PC-9 (cell line): ENCODE measurements at regions not wholly inside any gene's neighbourhood (a gene's known extent, or its start where the extent isn't known, plus 50 kb on each side); places are given as distances from the start of the nearest gene placed in this dataset.
"Not testable (repeated sequence)": the region's sequence is repeated elsewhere in the genome, so short reads cannot be mapped to it uniquely, and the experiment has no call there.

ENCODE experiments used
- BruUV-seq: library from RNA; stranded (reverse); fragments of 400-500 nt; replicated peaks from 2 replicates; lab custom pipeline; 2021; lab: Mats Ljungman, UMichigan
- CTCF ChIA-PET: fragments of 300-600 bp; sonication (Branson Sonifier 250); formaldehyde crosslinking; loops from one replicate; lab custom pipeline; 2022; ENCODE audit warnings: antibody characterized with exemption; lab: Charles Lee
- POLR2A ChIA-PET: fragments of 300-600 bp; sonication (Branson Sonifier 250); formaldehyde crosslinking; loops from one replicate; lab custom pipeline; 2022; ENCODE audit warnings: antibody characterized with exemption; ENCODE audit not compliant: unreplicated experiment; lab: Charles Lee
- DNase-seq, 2 experiments: peaks; one replicate each; pipeline versions ENCODE4 v3.0.0 to v3.0.0-alpha.2; 2015 to 2022; ENCODE audit warnings: mixed read lengths in 1 of 2
- H2AFZ ChIP-seq: fragments of 200-600 bp; sonication (generic); 2 replicates; pipeline ENCODE4 v1.8.1; 2017; ENCODE audit warnings: antibody characterized with exemption
- H3F3A ChIP-seq: fragments of 200-600 bp; sonication (generic); 2 replicates; pipeline ENCODE4 v1.8.1; 2017; ENCODE audit warnings: antibody characterized with exemption, mild to moderate bottlenecking, low read depth; ENCODE audit not compliant: insufficient read depth
- H3K27ac ChIP-seq: fragments of 200-600 bp; sonication (generic); 2 replicates; pipeline ENCODE4 v1.6.1; 2016; ENCODE audit warnings: mixed run types
- H3K27me3 ChIP-seq: fragments of 200-600 bp; sonication (generic); 2 replicates; pipeline ENCODE4 v1.6.1; 2016; ENCODE audit warnings: low read depth, mixed run types; ENCODE audit not compliant: insufficient read depth
- H3K36me3 ChIP-seq: fragments of 200-600 bp; sonication (generic); 2 replicates; pipeline ENCODE4 v1.6.1; 2016; ENCODE audit warnings: low read depth, mixed run types
- H3K4me1 ChIP-seq: fragments of 200-600 bp; sonication (generic); replicated peaks from 2 replicates; pipeline ENCODE4 v1.6.1; 2016; ENCODE audit warnings: mixed run types; ENCODE audit not compliant: insufficient read depth
- H3K4me2 ChIP-seq: fragments of 200-600 bp; sonication (generic); 2 replicates; pipeline ENCODE4 v1.6.1; 2017; ENCODE audit warnings: mixed run types
- H3K4me3 ChIP-seq: fragments of 200-600 bp; sonication (generic); 2 replicates; pipeline ENCODE4 v1.6.1; 2016; ENCODE audit warnings: mixed run types
- H3K79me2 ChIP-seq: fragments of 200-600 bp; sonication (generic); 2 replicates; pipeline ENCODE4 v1.6.1; 2017; ENCODE audit warnings: low read depth, mixed run types
- H3K9me2 ChIP-seq: fragments of 200-600 bp; sonication (generic); 2 replicates; pipeline ENCODE4 v1.8.1; 2017; ENCODE audit warnings: mild to moderate bottlenecking; ENCODE audit not compliant: insufficient read depth
- H3K9me3 ChIP-seq: fragments of 200-600 bp; sonication (generic); 2 replicates; pipeline ENCODE4 v1.8.1; 2016; ENCODE audit warnings: low read depth; ENCODE audit not compliant: insufficient read depth
- H4K20me1 ChIP-seq: fragments of 200-600 bp; sonication (generic); 2 replicates; pipeline ENCODE4 v1.8.1; 2017; ENCODE audit not compliant: insufficient read depth
- EZH2 ChIP-seq: fragments of 200-600 bp; sonication (generic); IDR thresholded peaks from 2 replicates; pipeline ENCODE4 v1.8.0; 2017; ENCODE audit warnings: antibody characterized with exemption, low read depth
- intact Hi-C: fragments of 100-400 bp; cut with micrococcal nuclease; formaldehyde crosslinking; loops from one replicate; pipeline ENCODE4 v1.10.0; 2022; ENCODE audit not compliant: unreplicated experiment
- TF ChIP-seq, protein P1 (sequence below): fragments of 200-600 bp; sonication (generic); conservative IDR thresholded peaks from 2 replicates; pipeline ENCODE4 v1.6.1; 2017; ENCODE audit warnings: mixed run types, antibody characterized with exemption, mild to moderate bottlenecking, moderate library complexity

- H3K27ac ChIP-seq, result no peak overlapping the region; the same call in 1 of the 2 replicates
- intact Hi-C loops, result loop anchor here (10.0 kb wide), 2 partner anchors 99 to 279 kb away; partner anchors contain the start of gene TLE3
- H3K27me3 ChIP-seq, result no peaks in the 10 kb centered on the region
- H3K4me2 ChIP-seq, result peak overlapping the region; percentile 68; the same call in 1 of the 2 replicates
- no peaks in the 10 kb centered on the region for H3K9me3 ChIP-seq
- H2AFZ ChIP-seq, result no peak overlapping the region
- H4K20me1 ChIP-seq, result no peaks in the 10 kb centered on the region
- BruUV-seq, result no TSS peak
- H3K36me3 ChIP-seq, result no peaks in the 10 kb centered on the region
- no peaks in the 10 kb centered on the region for H3K9me2 ChIP-seq
- no peaks in the 10 kb centered on the region for H3K79me2 ChIP-seq
- TF ChIP-seq, protein P1, sequence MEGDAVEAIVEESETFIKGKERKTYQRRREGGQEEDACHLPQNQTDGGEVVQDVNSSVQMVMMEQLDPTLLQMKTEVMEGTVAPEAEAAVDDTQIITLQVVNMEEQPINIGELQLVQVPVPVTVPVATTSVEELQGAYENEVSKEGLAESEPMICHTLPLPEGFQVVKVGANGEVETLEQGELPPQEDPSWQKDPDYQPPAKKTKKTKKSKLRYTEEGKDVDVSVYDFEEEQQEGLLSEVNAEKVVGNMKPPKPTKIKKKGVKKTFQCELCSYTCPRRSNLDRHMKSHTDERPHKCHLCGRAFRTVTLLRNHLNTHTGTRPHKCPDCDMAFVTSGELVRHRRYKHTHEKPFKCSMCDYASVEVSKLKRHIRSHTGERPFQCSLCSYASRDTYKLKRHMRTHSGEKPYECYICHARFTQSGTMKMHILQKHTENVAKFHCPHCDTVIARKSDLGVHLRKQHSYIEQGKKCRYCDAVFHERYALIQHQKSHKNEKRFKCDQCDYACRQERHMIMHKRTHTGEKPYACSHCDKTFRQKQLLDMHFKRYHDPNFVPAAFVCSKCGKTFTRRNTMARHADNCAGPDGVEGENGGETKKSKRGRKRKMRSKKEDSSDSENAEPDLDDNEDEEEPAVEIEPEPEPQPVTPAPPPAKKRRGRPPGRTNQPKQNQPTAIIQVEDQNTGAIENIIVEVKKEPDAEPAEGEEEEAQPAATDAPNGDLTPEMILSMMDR, result no peak
- no peak for TF ChIP-seq EZH2
- H3F3A ChIP-seq, result no peaks in the 10 kb centered on the region; the same call in 1 of the 2 replicates
- H3K4me3 ChIP-seq, result no peak overlapping the region
- DNase-seq, result no peak
- POLR2A ChIA-PET, result no interaction called here
- H3K4me1 ChIP-seq, result peaks cover 30% of the 10 kb centered on the region
- CTCF ChIA-PET, result no interaction called here
Measured at GRCh38 chr15:70374096-70374495, 276.4 kb upstream of the TLE3 start.

- H2AFZ ChIP-seq, BruUV-seq, CTCF ChIA-PET, H3F3A ChIP-seq, H3K4me2 ChIP-seq, H3K9me2 ChIP-seq, POLR2A ChIA-PET, H3K4me3 ChIP-seq, H3K36me3 ChIP-seq, H3K9me3 ChIP-seq, DNase-seq, H3K79me2 ChIP-seq, H3K27me3 ChIP-seq, H4K20me1 ChIP-seq, H3K27ac ChIP-seq: not testable (repeated sequence)
- intact Hi-C loops, result loop anchor here (10.0 kb wide), 2 partner anchors 99 to 279 kb away; partner anchors contain the start of gene TLE3
- H3K4me1 ChIP-seq, result peaks cover 30% of the 10 kb centered on the region
Measured at GRCh38 chr15:70373439-70373838, 275.7 kb upstream of the TLE3 start.

GRCh38 chr15:70367913-70368705, 270.4 kb upstream of the TLE3 start:
- H3K9me2 ChIP-seq, H4K20me1 ChIP-seq, H3K9me3 ChIP-seq, intact Hi-C loops, H3K27ac ChIP-seq, H3K4me1 ChIP-seq, H3K36me3 ChIP-seq, BruUV-seq, H3K27me3 ChIP-seq, H3K4me3 ChIP-seq, POLR2A ChIA-PET, CTCF ChIA-PET, DNase-seq, H3K79me2 ChIP-seq, H3K4me2 ChIP-seq, H3F3A ChIP-seq, H2AFZ ChIP-seq: not testable (repeated sequence)

- H3K27me3 ChIP-seq, H3K27ac ChIP-seq, intact Hi-C loops, H3K36me3 ChIP-seq, H3K4me1 ChIP-seq, DNase-seq, H3K4me3 ChIP-seq, H3K79me2 ChIP-seq, POLR2A ChIA-PET, BruUV-seq, H3K9me3 ChIP-seq, H3F3A ChIP-seq, H2AFZ ChIP-seq, H4K20me1 ChIP-seq, H3K9me2 ChIP-seq, H3K4me2 ChIP-seq, CTCF ChIA-PET: not testable (repeated sequence)
Measured at GRCh38 chr15:70364023-70364422, 266.3 kb upstream of the TLE3 start.
